GDM1 (cell line): ENCODE measurements at regions not wholly inside any gene's neighbourhood (a gene's known extent, or its start where the extent isn't known, plus 50 kb on each side); places are given as distances from the start of the nearest gene placed in this dataset.
"Not testable (repeated sequence)": the region's sequence is repeated elsewhere in the genome, so short reads cannot be mapped to it uniquely, and the experiment has no call there.

ENCODE experiments used
- DNase-seq: peaks from one replicate; lab custom pipeline; 2025; lab: John Stamatoyannopoulos, UW

DNA sequence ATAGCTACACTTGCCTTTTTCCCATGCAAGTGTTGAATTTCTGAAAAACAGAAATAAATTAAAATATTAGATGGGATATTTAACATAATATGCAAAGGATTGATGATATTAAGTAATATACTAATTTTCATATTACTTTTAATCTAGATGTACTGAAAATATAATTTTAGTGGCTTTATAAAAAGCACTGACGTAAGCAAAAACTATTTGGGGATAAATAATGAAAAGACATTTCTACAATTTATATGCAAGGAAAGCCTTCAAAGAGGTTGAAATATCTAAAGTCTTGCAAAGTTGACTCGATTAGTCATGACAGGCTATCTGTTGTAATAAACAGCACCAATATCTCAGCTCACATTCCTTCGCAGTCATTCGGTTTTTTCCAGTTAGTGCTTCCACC lies 94.9 kb upstream of the ABCB5 start:
- DNase-seq, result no peak

DNA sequence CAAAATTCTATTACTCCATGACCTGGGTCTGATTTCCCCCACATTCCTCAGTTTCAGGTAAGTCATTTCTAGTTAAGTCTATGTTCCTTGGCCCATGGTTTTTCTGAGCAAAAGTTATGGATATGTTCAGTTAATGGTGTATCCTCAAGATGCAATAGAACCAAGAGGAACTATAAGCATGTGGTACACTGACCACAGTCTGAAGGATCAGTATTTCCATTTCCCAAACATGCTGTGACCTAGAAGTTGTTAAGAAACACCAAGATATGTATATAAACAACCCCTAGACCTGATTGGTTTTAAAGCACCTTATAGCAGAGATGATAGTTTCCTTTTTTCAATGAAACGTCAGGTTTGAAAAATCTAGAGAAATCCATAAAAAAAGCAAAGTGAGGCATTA lies 94.2 kb upstream of the ABCB5 start:
- no peak for DNase-seq

DNA sequence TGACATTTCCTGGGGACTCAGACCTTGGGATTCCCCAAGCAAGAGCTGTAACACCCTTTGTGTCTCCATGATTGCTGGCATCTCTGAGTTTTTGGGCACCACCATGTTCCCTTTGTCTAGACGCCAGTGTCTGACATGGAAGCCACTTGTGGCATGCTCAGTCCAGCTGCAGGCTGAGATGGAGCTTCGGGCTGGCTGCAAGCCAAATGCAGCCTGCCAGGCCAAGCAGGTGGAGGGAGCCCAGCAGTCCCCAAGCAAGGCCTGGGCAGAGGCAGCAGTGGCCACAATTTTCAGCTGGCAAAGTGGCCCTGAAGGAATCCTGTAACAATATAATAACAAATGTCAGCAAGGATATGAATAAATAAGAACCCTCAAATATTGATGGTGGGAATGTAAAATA lies 86.2 kb upstream of the ABCB5 start:
- DNase-seq, result no peak

DNA sequence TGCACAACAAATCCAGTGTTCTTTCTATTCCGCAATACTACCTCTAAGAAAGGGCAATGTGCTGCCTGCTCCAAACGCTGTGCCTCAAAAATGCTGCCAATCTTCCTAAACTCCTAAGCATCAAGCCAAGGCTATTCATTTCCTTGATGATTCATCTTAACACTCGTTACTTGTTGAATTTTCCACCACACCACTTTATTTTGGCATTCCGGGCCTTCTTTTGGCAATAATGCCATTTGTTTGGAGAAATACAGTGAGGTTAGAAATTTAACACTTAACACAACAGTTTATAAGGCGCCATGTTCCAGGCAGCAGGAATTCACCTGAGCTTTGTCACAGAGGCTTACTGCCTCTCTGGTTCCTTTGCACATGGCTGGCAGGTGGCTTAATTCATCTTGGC lies 82.6 kb upstream of the ABCB5 start:
- DNase-seq, result no peak

DNA sequence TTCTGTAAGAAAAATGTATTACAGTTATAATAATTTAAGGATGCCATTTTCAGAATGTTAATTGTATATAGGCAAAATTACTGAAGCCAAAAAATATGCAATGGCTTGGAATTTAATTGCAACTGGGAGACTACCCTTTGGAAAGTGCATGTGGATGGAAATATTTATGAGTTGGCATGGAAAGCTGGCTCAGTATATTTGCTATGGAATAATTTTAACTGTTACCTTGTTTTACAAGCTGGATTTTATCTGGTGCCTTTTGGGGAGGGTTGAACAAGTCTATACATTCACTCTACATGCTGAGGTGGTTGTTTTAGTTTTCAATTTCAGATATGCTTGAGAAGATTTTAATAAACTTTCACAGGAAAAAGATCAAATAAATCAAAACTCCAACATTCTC lies 80.9 kb upstream of the ABCB5 start:
- no peak for DNase-seq

DNA sequence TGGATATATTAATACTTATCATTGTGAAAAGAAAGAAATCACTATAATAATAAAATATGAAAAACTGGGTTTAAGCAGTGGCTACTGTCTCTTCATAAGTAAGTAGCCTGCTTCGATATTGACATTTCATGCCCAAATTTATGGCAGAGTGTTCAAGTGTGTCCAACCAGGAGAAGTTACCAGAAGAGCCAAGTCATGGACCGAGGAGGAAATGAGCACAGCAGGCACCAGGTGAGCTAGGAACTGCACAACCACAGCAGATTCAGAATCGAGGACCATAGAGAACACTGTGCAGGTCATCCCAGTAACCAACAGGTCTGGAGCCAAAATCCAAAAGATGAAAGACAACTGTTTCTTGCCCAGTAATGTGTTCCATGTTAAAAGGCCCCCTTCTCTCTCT lies 79.9 kb upstream of the ABCB5 start:
- no peak for DNase-seq

DNA sequence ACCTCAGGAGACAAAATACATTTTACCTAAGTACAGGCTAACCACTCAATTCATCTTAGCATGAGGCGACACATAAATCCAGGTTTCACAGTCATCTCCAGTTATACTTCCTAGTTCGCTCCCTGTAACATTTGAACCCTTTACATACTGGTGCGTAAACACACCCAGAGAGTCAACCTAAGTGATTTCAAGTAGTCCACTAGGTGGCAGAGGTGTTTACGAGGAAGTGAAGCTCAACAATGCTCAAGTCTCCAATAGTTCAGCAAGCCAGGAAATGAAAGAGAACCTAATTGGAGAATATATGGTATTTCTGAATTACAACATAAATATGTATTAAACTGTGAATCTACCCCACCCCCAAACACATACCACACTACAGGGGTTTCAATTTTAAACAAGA lies 76.3 kb upstream of the ABCB5 start:
- DNase-seq, result no peak

DNA sequence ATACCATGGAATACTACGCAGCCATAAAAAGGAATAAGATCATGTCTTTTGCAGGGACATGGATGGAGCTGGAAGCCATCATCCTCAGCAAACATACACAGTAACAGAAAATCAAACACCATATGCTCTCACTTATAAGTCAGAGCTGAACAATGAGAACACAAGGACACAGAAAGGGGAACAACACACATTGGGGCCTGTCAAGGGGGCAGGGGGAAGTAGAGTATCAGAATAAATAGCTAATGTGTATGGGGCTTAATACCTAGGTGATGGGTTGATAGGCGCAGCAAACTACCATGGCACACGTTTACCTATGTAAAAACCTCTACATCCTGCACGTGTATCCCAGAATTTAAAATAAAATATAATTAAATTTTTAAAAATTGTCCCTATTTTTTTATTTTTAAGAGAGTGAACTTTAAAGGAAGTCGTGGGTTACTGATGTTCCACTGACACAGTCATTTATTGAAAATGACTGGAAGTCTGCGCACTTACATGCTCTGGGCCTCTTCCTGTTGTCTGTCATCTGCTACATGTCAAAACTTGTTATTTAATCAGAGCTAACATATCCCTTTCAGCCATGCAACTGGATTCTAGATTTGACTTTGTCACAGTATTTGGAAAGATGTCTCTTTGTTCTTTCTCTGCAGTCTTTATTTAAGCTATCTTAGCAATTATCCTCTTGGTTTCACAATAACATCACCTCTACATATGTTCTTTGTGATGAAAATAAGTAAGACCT lies 73.7 kb upstream of the ABCB5 start:
- DNase-seq, result no peak

DNA sequence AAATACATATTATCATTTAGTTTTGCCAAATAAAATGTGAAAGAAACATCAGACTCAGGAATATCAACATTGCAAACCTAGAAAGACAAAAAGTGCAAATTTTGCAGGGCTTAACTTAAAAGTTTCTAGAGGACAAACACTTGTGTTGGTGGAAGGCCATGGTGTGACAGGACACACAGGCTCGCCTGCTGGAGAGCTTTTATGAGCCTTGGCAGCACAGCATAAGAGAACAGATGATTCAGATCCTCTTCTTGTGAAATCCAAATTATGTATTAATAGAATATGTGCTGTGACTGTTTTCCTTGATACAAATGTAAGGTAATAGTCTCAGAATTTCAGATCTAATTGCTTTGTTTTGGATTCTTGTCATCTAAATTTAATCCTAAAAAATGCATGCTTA lies 72.9 kb upstream of the ABCB5 start:
- no peak for DNase-seq

DNA sequence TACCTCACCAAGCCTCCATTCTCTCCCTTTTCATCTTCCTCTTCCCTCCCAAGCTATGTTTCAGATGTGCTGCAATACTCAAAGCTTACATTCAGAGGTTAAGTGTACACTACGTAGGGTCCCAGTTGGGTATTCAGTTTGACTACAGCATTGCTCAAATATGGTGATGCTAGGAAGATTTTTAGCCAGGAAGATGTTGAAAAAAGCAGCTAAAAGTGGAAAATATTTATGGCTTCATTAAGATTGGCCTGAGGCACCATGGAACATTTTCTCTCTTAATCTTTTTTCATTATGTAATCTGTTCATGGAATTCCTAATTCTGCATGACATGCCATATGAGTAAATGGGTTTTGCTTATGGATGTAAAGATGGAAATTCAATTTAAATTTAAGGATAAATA lies 72.0 kb upstream of the ABCB5 start:
- DNase-seq, result no peak

DNA sequence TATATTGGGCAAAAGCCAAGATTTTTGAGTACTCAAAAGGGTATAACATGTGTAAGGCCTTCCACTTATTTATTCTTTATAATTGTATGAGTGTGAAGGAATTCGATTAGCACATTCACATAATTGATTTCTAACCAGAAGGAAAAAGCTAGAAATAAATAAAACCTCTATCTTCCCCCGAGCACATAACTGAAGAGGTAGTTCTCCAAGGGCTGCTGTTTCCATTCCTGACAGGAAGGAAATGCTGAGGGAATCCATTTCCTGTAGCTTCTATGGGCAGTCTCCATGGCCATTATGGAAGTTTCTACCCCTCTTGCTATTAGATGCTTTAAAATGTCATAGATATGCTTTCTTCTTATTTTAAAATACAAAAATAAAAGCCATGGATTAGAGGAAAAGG lies 70.5 kb upstream of the ABCB5 start:
- no peak for DNase-seq

DNA sequence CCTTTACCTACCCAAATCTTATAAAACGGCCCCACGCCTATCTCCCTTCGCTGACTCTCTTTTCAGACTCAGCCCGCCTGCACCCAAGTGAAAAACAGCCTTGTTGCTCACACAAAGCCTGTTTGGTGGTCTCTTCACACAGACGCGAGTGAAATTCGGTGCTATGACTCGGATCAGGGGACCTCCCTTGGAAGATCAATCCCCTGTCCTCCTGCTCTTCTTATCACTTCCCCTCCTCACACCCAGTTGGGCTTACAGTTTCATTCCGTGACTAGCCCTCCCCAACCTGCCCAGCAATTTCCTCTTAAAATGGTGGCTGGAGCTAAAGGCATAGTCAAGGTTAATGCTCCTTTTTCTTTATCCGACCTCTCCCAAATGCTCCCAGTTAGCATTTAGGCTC lies 68.5 kb upstream of the ABCB5 start:
- not testable (repeated sequence) for DNase-seq

DNA sequence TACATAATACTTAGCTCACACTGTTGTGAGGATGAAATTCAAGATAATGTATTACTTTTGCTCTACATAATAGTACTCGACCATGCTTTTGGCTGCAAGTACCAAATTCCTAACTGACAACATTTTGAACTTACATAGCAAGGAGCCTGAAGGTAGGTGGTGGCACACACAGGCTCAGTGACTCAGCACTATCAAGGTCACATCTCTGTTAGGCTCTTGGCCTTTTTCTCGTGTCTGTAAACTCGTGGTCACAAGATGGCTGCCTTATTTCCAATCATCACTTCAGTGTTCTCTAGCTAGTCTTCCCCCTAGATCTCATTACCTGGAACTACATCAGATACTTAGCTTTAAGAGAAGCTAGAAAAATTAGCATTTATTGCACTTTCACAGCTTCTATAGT lies 61.4 kb upstream of the ABCB5 start:
- no peak for DNase-seq

DNA sequence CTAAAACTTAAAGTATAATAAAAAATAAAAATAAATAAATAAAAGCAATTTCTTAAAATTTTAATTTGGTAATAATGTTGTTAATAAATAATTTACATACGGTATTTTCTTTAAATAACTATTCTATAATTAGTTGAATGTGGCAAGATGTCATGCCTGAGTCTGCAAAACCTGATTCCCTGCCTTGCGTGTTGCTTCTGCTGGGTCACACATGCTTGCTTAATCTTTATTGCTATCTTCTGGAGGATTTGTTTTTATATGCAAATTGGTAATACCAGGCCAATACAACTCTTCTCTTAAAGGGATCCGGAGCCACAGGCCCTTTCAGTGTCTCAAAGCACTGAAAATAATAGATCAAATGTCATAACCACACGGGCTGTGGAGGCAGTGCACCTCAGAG lies 59.4 kb upstream of the ABCB5 start:
- DNase-seq, result no peak

DNA sequence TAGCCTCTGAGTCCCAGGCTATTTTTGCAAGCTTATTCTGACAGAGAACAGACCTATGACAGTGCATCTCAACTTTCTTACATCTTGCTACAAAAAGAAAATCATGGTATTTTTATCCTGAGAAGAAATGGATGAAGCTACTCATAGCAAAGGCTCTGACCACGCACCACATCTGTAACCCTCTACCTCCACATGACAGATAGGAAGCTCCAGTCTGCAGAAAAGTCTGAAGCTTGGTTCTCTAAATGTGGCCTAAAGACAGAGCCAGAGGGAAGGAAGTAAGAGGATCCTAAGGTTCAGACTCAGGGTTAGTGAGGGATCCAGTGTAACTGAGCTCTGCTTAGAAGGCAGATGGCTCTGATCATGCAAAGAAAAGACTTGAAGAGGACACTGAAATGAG lies 58.4 kb upstream of the ABCB5 start:
- DNase-seq, result peak; percentile 6

DNA sequence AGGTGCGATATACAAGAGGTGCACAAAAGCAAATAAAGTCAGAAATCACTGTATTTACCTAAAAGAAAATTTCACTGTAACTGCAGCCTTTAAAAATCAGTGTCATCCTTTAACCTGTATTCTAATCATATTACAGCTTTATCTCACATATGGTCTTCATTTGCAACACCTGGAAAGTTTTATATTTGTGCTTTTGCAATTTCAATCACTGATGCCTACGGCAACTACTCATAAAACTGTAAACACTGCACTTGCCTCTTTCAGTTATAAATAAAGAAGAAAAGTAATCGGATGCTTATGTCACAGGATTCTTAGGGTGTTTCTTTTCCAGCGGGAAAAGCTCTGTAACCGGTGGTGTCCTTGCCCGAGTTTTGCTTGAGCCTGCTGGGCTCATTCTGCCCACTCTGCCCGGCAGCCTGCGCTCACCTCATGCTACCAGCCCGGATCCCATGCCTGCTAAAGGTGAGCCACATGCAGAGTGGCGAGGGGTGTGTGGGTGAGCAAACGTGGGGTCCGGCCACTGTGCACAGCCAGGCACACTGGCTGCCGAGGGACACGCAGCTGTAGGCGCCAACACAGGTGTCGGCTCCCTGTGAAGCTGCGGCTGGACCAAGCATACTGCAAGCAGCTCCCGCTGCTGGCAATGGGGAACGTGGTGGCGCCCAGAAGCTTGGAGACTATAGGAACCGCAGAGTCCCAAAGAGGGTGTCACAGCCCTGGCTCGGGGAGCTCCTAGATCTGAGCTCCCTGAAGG lies 56.3 kb upstream of the ABCB5 start:
- DNase-seq, result no peak

DNA sequence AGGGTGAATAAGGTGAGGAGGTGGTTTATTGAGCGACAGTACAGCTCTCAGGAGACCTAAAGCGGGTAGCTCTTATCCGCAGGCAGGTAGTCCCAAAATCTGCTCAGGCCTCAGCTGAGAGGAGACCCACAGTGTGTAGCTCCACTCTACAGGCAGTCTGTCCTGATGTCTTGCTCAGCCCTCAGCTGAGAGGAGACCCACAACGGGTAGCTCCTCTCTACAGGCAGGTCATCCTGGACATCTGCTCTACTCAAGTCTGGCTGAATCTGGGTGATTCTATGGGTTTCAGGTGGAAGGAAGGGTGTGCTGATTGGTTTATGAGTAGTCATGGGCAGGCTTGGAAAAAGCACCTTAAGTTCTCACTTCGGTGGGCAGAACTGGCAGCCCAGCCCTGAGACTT lies 55.6 kb upstream of the ABCB5 start:
- no peak for DNase-seq

DNA sequence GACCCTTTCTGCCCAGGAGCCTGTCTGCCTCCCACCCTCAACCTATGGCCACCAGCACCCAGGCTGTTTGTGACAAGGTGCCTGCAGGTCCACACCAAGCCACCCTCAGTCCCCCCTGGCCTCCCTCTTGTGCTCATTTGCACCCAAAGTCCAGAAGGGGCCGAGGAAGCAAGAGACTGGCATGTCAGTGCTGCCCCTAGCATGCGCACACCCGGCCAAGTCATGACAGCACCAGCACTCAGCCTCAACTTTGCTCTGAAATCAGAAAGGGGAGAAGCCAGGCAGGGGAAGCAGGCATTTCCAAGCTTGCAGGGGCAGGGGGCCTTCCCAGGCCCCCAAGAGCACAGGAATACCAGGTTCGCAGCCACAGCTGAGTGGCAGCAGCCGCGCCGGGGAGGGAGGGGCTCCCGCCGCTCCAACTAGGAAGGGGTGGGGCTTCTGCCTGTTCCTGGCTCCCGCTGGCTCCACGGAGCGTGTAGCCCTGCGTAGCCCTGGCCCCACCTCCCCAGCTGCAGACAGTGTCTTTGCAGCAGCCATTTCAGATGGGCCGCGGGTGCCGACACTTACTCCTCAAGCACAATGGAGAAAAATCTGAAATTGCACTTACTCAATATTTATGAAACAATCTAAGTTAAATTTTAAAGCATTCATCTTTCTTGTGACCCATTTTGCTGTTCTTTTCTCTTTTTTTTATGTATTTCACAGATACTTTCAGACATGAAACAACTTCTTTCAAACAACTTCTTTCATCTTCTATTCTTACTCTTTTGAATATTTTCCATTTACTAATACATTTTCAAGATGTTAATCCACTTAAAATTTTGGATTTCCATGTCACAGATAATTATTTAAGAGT lies 54.9 kb upstream of the ABCB5 start:
- DNase-seq, result no peak

DNA sequence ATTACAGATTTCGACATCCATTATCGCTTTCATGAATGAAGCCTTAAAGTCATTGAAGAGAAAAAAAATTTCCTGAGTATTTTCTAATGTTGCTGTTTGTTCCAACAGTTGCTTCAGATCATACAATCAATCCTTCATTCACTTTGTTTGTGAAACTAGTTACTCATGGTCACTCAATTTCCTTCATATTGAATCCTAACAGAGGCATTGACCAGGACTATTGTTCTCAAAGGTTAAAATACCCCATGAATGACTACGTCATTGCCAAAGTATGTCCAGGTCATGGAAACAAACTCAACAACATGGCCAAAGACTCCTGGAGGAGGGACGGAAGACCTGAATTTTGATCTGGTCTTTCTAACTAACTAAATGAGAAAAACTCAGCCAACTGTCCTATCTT lies 54.0 kb upstream of the ABCB5 start:
- DNase-seq, result no peak

DNA sequence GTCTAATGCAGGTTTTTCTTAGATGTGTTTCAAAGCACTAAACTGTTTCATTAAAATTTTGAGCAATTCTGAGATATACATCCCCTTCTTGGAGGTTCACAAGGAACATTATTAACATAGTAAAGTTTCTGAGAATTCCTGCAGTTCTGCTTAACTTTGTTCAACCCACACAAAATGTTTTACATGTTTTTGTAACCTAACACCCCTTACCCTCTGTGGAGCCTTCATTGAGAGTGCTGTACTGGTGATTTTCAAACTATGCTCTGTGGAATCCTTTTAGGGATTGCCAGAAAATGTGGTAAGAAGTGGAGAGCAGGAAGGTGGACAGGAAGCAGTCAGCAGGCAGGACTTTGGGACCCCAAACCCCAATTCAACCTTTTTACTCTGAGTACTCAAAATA lies 53.6 kb upstream of the ABCB5 start:
- DNase-seq, result no peak

DNA sequence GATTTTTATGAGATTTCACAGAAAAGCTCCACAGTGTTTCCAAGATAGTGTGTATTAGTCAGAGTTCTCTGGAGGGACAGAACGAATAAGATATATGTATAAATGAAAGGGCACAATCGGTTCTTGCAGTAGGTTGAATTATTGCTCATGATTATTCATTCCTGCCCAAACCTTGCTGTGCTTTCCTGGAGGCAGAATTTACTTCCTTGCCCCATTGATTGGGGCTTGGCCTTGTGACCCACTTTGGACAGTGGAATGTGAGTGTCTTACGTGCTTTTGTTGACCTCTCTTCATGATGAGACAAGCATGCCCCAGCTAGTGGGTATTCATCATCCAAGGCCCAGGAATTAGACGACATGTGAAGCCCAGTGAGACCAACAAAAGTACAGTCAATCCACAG lies 53.0 kb upstream of the ABCB5 start:
- DNase-seq, result no peak
